22Rv1 (cell line): ENCODE measurements at regions not wholly inside any gene's neighbourhood (a gene's known extent, or its start where the extent isn't known, plus 50 kb on each side); places are given as distances from the start of the nearest gene placed in this dataset.

Experiments
- H3K27ac ChIP-seq: fragments of 450-650 bp; 2 replicates; pipeline ENCODE4 v1.5.1; 2017
- CTCF ChIP-seq: fragments of 450-650 bp; IDR thresholded peaks from 2 replicates; pipeline ENCODE4 v1.5.1; 2017; ENCODE audit warnings: mild to moderate bottlenecking
- ZFX ChIP-seq: fragments of 450-650 bp; IDR thresholded peaks from 2 replicates; pipeline ENCODE4 v1.6.1; 2017; ENCODE audit warnings: antibody characterized with exemption, borderline replicate concordance

GRCh38 chr13:73419186-73419585 lies 360.4 kb downstream of the KLF5 start:
- TF ChIP-seq ZFX = no peak
- no peak for TF ChIP-seq CTCF

GRCh38 chr13:73417012-73417615 lies 358.3 kb downstream of the KLF5 start:
- no peak for TF ChIP-seq ZFX
- TF ChIP-seq CTCF = peak; percentile 59
- H3K27ac ChIP-seq = no peak overlapping the region

More at GRCh38 chr13:73419186-73419585, 360.4 kb downstream of the KLF5 start:
- no peak overlapping the region for H3K27ac ChIP-seq

- H3K27ac ChIP-seq = no peak overlapping the region
- no peak for TF ChIP-seq CTCF
- TF ChIP-seq ZFX = no peak
These were observed 357.3 kb downstream of the KLF5 start for GRCh38 chr13:73416093-73416492.

- TF ChIP-seq CTCF (no peak), ZFX (no peak)
- H3K27ac ChIP-seq = no peak overlapping the region
These were observed 354.9 kb downstream of the KLF5 start for GRCh38 chr13:73413656-73414055.

GRCh38 chr13:73412933-73413332 lies 354.1 kb downstream of the KLF5 start:
- no peak overlapping the region for H3K27ac ChIP-seq
- TF ChIP-seq ZFX = no peak
- no peak for TF ChIP-seq CTCF

GRCh38 chr13:73411067-73411809 lies 352.4 kb downstream of the KLF5 start:
- H3K27ac ChIP-seq = no peak overlapping the region

More at GRCh38 chr13:73411067-73411809, 352.4 kb downstream of the KLF5 start:
- TF ChIP-seq CTCF (no peak), ZFX (no peak)
